Activated CD4-positive, alpha-beta T cell treated with anti-CD3 and anti-CD28 coated beads for 48 hours (primary cell): ENCODE measurements at regions not wholly inside any gene's neighbourhood (a gene's known extent, or its start where the extent isn't known, plus 50 kb on each side); places are given as distances from the start of the nearest gene placed in this dataset.
A peak's percentile ranks its signal among the peaks of the same experiment; 100 is the strongest.
"Not testable (repeated sequence)": the region's sequence is repeated elsewhere in the genome, so short reads cannot be mapped to it uniquely, and the experiment has no call there.

ENCODE experiments used
- DNase-seq: peaks from one replicate; pipeline ENCODE4 v3.0.0-alpha.2; 2020

GRCh38 chr10:55740110-55740509 lies 620.9 kb downstream of the ZWINT start:
- DNase-seq: no peak

GRCh38 chr10:55734112-55734511 lies 626.9 kb downstream of the ZWINT start:
- DNase-seq: no peak

GRCh38 chr10:55704950-55705349 lies 656.1 kb downstream of the ZWINT start:
- no peak for DNase-seq

- peak; percentile 2 for DNase-seq
These were observed 692.6 kb downstream of the ZWINT start for GRCh38 chr10:55668326-55668922.

- no peak for DNase-seq
These were observed 707.5 kb downstream of the ZWINT start for GRCh38 chr10:55653531-55653930.

GRCh38 chr10:55641601-55642000 lies 719.5 kb downstream of the ZWINT start:
- DNase-seq: no peak

- peak; percentile 41 for DNase-seq
These were observed 729.9 kb downstream of the ZWINT start for GRCh38 chr10:55631071-55631654.

- DNase-seq: no peak
These were observed 730.5 kb downstream of the ZWINT start for GRCh38 chr10:55630491-55631056.

GRCh38 chr10:55629793-55630490 lies 731.1 kb downstream of the ZWINT start:
- DNase-seq: peak; percentile 7

GRCh38 chr10:55628260-55628701 lies 732.8 kb downstream of the ZWINT start:
- no peak for DNase-seq

GRCh38 chr10:55627501-55628051 lies 733.5 kb downstream of the ZWINT start:
- DNase-seq: no peak

- not testable (repeated sequence) for DNase-seq
These were observed 759.2 kb downstream of the ZWINT start for GRCh38 chr10:55601690-55602478.

- no peak for DNase-seq
These were observed 750.6 kb upstream of the PCDH15 start for GRCh38 chr10:55551603-55552002.

GRCh38 chr10:55550236-55550635 lies 749.2 kb upstream of the PCDH15 start:
- no peak for DNase-seq

GRCh38 chr10:55537497-55537896 lies 736.5 kb upstream of the PCDH15 start:
- not testable (repeated sequence) for DNase-seq

GRCh38 chr10:55519264-55519663 lies 718.2 kb upstream of the PCDH15 start:
- DNase-seq: no peak

GRCh38 chr10:55518416-55518815 lies 717.4 kb upstream of the PCDH15 start:
- DNase-seq: not testable (repeated sequence)

GRCh38 chr10:55509168-55509567 lies 708.1 kb upstream of the PCDH15 start:
- no peak for DNase-seq

GRCh38 chr10:55500931-55501559 lies 700.0 kb upstream of the PCDH15 start:
- peak; percentile 4 for DNase-seq

GRCh38 chr10:55497893-55498499 lies 697.0 kb upstream of the PCDH15 start:
- DNase-seq: no peak

GRCh38 chr10:55495555-55495954 lies 694.5 kb upstream of the PCDH15 start:
- no peak for DNase-seq

GRCh38 chr10:55491712-55492111 lies 690.7 kb upstream of the PCDH15 start:
- no peak for DNase-seq
